Pancreas (tissue), 10 donors: ENCODE measurements at regions not wholly inside any gene's neighbourhood (a gene's known extent, or its start where the extent isn't known, plus 50 kb on each side); places are given as distances from the start of the nearest gene placed in this dataset.

ENCODE experiments used
- ATAC-seq, 4 donors: fragments of 200-7000 bp; cut with Tn5 transposase; one replicate each; pipeline versions ENCODE4 v1.8.0 to v1.9.1; 2020; ENCODE audit warnings: mild to moderate bottlenecking in 4 of 4, moderate library complexity in 4 of 4
- DNase-seq, 6 donors: peaks; one replicate each; pipeline ENCODE4 v3.0.0-alpha.2; 2020
- FAIRE-seq: peaks from 2 replicates; lab custom pipeline; 2012; peaks lifted over from hg19 to GRCh38; lab: Jason Lieb, UNC
- H3K27ac ChIP-seq, 4 donors: fragments of 200-600 bp; sonication (generic); 1 replicate in 3 of 4; 2 replicates in 1 of 4; pipeline versions ENCODE4 v1.5.0 to v1.8.0; 2020
- H3K27me3 ChIP-seq, 4 donors: fragments of 200-600 bp; one replicate each; pipeline ENCODE4 v1.8.0; 2021
- H3K36me3 ChIP-seq, 3 donors: fragments of 200-600 bp; sonication (generic) in 1 of 3; one replicate each; pipeline versions ENCODE4 v1.5.0 to v1.8.0; 2020 to 2021
- H3K4me1 ChIP-seq, 3 donors: fragments of 200-600 bp; one replicate each; pipeline ENCODE4 v1.8.0; 2021
- H3K4me3 ChIP-seq, 4 donors: fragments of 200-600 bp; sonication (generic) in 2 of 4; one replicate each; pipeline versions ENCODE4 v1.5.0 to v1.8.0; 2020 to 2021
- H3K9me3 ChIP-seq, 4 donors: fragments of 200-600 bp; one replicate each; pipeline ENCODE4 v1.8.0; 2021
- WGBS, 2 donors: extraction: QIAGEN DNeasy Blood & Tissue Kit; methylation state at CpG; one replicate each; pipeline ENCODE4 v1.1.7; 2013; 5-methylcytosine and 5-hydroxymethylcytosine counted together
- intact Hi-C, 3 donors: fragments of 100-400 bp; cut with DNase I; formaldehyde crosslinking; loops; one replicate each; pipeline versions ENCODE4 v1.11.1 to v1.14.2; 2022
- TF ChIP-seq, protein P1 (sequence below), 4 donors: fragments of 200-600 bp; sonication (generic) in 3 of 4; IDR thresholded peaks; one replicate each; pipeline versions ENCODE4 v1.5.0 to v1.8.0; 2021; ENCODE audit warnings: antibody characterized with exemption in 4 of 4
- donor health status: healthy with polysubstance abuse.
- donor health status: DM: no; HTN: no; CAD: no; lungs with moderate emphysema.
- donor health status: DM: no; HTN: no; CAD: no.
- donor health status: control.
- donor health status: control.
- donor health status: Bipolar disorder and iron deficiency.
- donor health status: DM: yes; HTN: yes; CAD: no.
- donor health status: DM: no; HTN: no; CAD: no.
- donor health status: DM: no; HTN: no; CAD: no.
- donor health status: DM: yes; HTN: yes; CAD: no.

DNA sequence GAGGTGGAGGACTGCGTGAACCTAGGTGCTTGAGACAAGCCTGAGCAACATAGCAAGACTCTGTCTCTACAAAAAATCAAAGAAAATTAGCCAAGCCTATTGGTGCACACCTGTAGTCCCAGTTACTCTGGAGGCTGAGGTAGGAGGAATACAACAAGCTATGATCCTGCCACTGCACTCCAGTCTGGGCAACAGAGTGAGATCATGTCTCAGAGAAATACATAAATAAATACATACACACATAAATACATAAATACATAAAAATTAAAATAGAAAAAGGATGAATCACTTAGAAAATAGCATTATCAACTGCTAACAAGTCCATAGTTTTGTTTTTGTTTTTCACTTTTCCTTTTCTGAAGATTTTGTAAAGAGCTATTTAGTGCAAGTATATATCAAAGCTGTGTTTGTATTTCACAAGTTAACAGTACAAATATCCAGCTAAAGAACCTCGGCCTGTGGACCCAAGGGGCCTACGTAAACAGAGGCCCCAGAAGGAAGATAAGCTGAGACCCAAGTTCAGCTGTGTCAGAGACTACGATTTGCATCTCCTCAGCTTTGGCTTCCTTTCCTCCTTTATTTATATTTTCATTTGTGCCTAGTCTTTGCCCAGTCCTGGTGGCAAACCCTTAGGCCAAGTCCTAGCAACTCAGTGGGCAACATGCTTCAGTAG is 67.1 kb upstream of the ROBO2 start:
- Histone ChIP-seq H3K27ac (no peak overlapping the region), H3K4me1 (no peaks in the 10 kb centered on the region), H3K27me3 (peaks cover 0 to 10% (median 0%) of the 10 kb centered on the region in 4 donors), H3K4me3 (no peak overlapping the region), H3K36me3 (no peaks in the 10 kb centered on the region), H3K9me3 (no peaks in the 10 kb centered on the region)
- TF ChIP-seq, protein P1, sequence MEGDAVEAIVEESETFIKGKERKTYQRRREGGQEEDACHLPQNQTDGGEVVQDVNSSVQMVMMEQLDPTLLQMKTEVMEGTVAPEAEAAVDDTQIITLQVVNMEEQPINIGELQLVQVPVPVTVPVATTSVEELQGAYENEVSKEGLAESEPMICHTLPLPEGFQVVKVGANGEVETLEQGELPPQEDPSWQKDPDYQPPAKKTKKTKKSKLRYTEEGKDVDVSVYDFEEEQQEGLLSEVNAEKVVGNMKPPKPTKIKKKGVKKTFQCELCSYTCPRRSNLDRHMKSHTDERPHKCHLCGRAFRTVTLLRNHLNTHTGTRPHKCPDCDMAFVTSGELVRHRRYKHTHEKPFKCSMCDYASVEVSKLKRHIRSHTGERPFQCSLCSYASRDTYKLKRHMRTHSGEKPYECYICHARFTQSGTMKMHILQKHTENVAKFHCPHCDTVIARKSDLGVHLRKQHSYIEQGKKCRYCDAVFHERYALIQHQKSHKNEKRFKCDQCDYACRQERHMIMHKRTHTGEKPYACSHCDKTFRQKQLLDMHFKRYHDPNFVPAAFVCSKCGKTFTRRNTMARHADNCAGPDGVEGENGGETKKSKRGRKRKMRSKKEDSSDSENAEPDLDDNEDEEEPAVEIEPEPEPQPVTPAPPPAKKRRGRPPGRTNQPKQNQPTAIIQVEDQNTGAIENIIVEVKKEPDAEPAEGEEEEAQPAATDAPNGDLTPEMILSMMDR (IDR thresholded peaks at IDR 0.05) = no peak
- intact Hi-C loops = no loop called here
- FAIRE-seq (no peak), ATAC-seq (no peak), DNase-seq (no peak)
- WGBS, 2 donors = 55 to 56% methylated on average over 4 of the region's 4 CpGs

DNA sequence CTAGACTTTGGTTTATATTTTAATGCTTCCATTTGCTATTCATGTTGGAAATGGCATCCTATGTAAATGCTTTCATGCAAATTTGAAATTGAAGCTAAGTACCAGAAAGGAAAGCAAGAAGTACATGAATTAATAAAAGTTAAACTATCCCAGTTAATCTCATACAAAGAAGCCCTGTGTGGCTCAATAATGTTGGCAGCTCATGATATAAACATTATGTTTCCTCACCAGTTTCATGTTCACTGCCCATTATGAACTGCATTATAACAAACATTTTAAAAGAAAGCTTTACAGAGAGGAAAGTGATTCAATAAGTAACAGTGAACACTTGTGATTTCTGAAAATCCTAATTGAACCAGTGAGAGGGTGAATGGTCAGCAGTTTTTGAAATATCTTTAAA is 62.9 kb upstream of the ROBO2 start:
- Histone ChIP-seq H3K4me3 (no peak overlapping the region), H3K36me3 (no peaks in the 10 kb centered on the region), H3K4me1 (no peaks in the 10 kb centered on the region), H3K27me3 (no peaks in the 10 kb centered on the region), H3K27ac (no peak overlapping the region), H3K9me3 (no peaks in the 10 kb centered on the region)
- FAIRE-seq = no peak
- no peak for DNase-seq
- ATAC-seq = no peak
- TF ChIP-seq, protein P1 (IDR thresholded peaks at IDR 0.05) = no peak
- intact Hi-C loops = no loop called here

DNA sequence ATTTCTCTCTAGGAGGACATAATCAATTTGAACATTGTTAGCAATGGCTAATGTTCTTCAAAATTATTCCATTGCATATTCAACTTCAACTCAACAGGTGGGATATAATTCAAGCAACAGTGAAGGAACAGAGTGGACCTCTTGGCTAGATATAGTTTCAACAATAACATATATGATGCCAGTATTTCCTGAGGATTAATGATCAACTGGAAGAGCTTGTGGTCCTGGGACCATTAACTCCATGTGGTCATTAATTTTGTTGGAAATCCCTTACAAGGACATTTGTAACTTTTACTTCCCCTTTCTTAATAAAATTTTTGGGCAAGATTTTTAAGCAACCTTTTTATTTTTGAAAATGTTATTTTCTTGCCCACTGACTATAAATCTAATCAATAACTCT is 54.3 kb upstream of the ROBO2 start:
- ATAC-seq (no peak), DNase-seq (no peak), FAIRE-seq (no peak)

DNA sequence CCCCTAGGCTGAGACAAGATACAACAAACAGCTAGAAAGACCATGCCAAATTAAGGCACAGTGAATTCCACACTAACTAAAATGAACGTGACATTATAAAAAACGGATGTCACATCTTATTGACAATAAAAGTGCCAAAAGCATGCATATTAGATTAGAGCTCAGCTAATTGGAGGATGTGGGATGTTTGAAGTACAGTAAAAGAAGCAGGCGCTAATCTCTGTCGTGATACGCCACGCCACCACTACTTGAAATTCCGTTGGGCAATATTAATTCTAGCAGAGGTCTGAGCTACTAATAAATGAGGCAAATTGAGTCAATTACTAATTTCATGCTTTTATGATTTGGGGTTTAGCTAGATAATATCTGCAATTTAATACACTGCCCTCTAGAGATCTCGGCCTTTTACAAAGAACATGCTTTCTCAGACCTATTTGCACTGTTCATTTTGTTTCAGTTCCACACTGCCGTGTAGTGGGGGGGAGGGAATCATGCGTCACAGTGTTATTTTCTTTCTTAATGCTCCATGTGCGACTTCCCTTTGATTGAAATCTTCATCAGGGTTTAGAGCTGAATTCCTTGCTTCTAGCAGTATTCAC is 52.9 kb upstream of the ROBO2 start:
- no peak for DNase-seq

More for the DNA sequence above, 54.3 kb upstream of the ROBO2 start:
- no peak overlapping the region for H3K4me3 ChIP-seq
- TF ChIP-seq, protein P1 (IDR thresholded peaks at IDR 0.05) = no peak
- intact Hi-C loops = no loop called here
- H3K27ac ChIP-seq = no peak overlapping the region
- H3K27me3 ChIP-seq = no peaks in the 10 kb centered on the region
- H3K36me3 ChIP-seq = no peaks in the 10 kb centered on the region
- H3K9me3 ChIP-seq = no peaks in the 10 kb centered on the region
- no peaks in the 10 kb centered on the region for H3K4me1 ChIP-seq

More for the DNA sequence above, 52.9 kb upstream of the ROBO2 start:
- Histone ChIP-seq H3K9me3 (no peaks in the 10 kb centered on the region), H3K4me3 (no peak overlapping the region), H3K27me3 (no peaks in the 10 kb centered on the region), H3K4me1 (no peaks in the 10 kb centered on the region), H3K27ac (no peak overlapping the region), H3K36me3 (no peaks in the 10 kb centered on the region)
- intact Hi-C loops = no loop called here
- WGBS, 2 donors = 85 to 88% methylated on average over 11 of the region's 11 CpGs
- TF ChIP-seq, protein P1 (IDR thresholded peaks at IDR 0.05) = no peak
- ATAC-seq (no peak), FAIRE-seq (no peak)
